ENCODE measurements at regions not wholly inside any gene's neighbourhood (a gene's known extent, or its start where the extent isn't known, plus 50 kb on each side); places are given as distances from the start of the nearest gene placed in this dataset.

GRCh38 chr18:37720663-37721062 is 155.1 kb upstream of the CELF4 start:
- TF ChIP-seq POLR2A (IDR thresholded peaks at IDR 0.05) (no peak), CTCF (IDR thresholded peaks at IDR 0.05) (no peak)
